ENCODE measurements at regions not wholly inside any gene's neighbourhood (a gene's known extent, or its start where the extent isn't known, plus 50 kb on each side); places are given as distances from the start of the nearest gene placed in this dataset.

DNA sequence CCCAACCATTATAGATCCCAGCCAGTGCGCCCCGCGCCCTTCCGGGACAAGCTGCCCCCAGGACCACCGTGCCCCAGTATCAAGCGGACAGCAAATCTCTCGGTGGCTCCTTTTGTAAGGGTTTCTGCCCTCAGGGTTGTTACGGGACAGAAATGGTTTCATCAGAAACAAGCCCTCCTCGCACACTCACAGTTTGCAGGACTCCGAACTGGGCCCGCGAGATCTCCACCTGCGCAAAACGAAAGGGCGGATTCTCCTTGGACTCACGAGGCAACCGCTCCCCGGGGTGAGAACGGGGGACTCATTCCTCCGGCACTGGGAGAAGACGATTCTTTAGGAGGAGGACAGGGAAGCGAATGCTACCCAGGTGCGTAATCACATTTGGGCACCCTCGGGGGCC is 51.1 kb upstream of the H6PD start:
- TF ChIP-seq, protein P1, sequence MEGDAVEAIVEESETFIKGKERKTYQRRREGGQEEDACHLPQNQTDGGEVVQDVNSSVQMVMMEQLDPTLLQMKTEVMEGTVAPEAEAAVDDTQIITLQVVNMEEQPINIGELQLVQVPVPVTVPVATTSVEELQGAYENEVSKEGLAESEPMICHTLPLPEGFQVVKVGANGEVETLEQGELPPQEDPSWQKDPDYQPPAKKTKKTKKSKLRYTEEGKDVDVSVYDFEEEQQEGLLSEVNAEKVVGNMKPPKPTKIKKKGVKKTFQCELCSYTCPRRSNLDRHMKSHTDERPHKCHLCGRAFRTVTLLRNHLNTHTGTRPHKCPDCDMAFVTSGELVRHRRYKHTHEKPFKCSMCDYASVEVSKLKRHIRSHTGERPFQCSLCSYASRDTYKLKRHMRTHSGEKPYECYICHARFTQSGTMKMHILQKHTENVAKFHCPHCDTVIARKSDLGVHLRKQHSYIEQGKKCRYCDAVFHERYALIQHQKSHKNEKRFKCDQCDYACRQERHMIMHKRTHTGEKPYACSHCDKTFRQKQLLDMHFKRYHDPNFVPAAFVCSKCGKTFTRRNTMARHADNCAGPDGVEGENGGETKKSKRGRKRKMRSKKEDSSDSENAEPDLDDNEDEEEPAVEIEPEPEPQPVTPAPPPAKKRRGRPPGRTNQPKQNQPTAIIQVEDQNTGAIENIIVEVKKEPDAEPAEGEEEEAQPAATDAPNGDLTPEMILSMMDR (IDR thresholded peaks at IDR 0.05), result no peak
- TF ChIP-seq EP300 (IDR thresholded peaks at IDR 0.05) (no peak), POLR2A (IDR thresholded peaks at IDR 0.05; ENCODE audit: low read depth) (no peak)

All from esophagus muscularis mucosa (tissue), 4 donors.